Mesenchymal stem cell (in vitro differentiated cells and primary cell): ENCODE measurements at regions not wholly inside any gene's neighbourhood (a gene's known extent, or its start where the extent isn't known, plus 50 kb on each side); places are given as distances from the start of the nearest gene placed in this dataset.

Source experiments
- DNase-seq: peaks from one replicate; pipeline ENCODE4 v3.0.0-alpha.2; 2013
- H2AFZ ChIP-seq: one replicate; pipeline ENCODE4 v1.6.1; 2013; ENCODE audit warnings: low read depth, mild to moderate bottlenecking, control low read depth, inconsistent platforms, low read length, moderate library complexity
- H2AK5ac ChIP-seq: 2 replicates; pipeline ENCODE4 v1.6.1; 2013; ENCODE audit warnings: low read length, moderate library complexity, mild to moderate bottlenecking, inconsistent platforms; ENCODE audit not compliant: severe bottlenecking
- H2BK120ac ChIP-seq: one replicate; pipeline ENCODE4 v1.6.1; 2013; ENCODE audit warnings: low read depth, mild to moderate bottlenecking, inconsistent platforms, low read length, moderate library complexity
- H2BK12ac ChIP-seq, 2 experiments: one replicate each; pipeline ENCODE4 v1.6.1; 2013; ENCODE audit warnings: inconsistent platforms in 2 of 2, low read length in 2 of 2, mild to moderate bottlenecking in 2 of 2, moderate library complexity in 2 of 2, control low read depth in 1 of 2
- H2BK15ac ChIP-seq: one replicate; pipeline ENCODE4 v1.6.1; 2013; ENCODE audit warnings: mild to moderate bottlenecking, low read depth, inconsistent platforms; ENCODE audit not compliant: poor library complexity, severe bottlenecking
- H2BK5ac ChIP-seq: 2 replicates; pipeline ENCODE4 v1.6.1; 2013; ENCODE audit warnings: low read depth, mild to moderate bottlenecking, low read length, control low read depth, inconsistent platforms; ENCODE audit not compliant: poor library complexity, severe bottlenecking
- H3K14ac ChIP-seq, 2 experiments: one replicate each; pipeline ENCODE4 v1.6.1; 2013; ENCODE audit warnings: inconsistent platforms in 2 of 2, low read length in 2 of 2, control low read depth in 1 of 2, mild to moderate bottlenecking in 1 of 2, moderate library complexity in 1 of 2
- H3K18ac ChIP-seq, 2 experiments: one replicate each; pipeline ENCODE4 v1.6.1; 2013; ENCODE audit warnings: inconsistent platforms in 2 of 2, low read length in 2 of 2, control low read depth in 1 of 2, low read depth in 1 of 2, mild to moderate bottlenecking in 1 of 2
- H3K23ac ChIP-seq, 2 experiments: one replicate each; pipeline ENCODE4 v1.6.1; 2013; ENCODE audit warnings: inconsistent platforms in 2 of 2, low read length in 2 of 2, mild to moderate bottlenecking in 2 of 2, moderate library complexity in 2 of 2, control low read depth in 1 of 2
- H3K27ac ChIP-seq: 2 replicates; pipeline ENCODE4 v1.5.1; 2013; ENCODE audit warnings: mild to moderate bottlenecking, moderate library complexity, low read length, control low read depth, inconsistent platforms; ENCODE audit not compliant: poor library complexity, severe bottlenecking
- H3K27me3 ChIP-seq, 2 experiments: 2 replicates each; pipeline versions ENCODE4 v1.6.1 to v1.7.0; 2013; ENCODE audit warnings: low read length in 2 of 2, mild to moderate bottlenecking in 2 of 2, moderate library complexity in 2 of 2, control low read depth in 1 of 2, inconsistent platforms in 1 of 2; ENCODE audit not compliant: control insufficient read depth in 1 of 2, insufficient read depth in 1 of 2
- H3K36me3 ChIP-seq, 2 experiments: 2 replicates each; pipeline versions ENCODE4 v1.6.1 to v1.7.0; 2013; ENCODE audit warnings: low read length in 2 of 2, control low read depth in 1 of 2, inconsistent platforms in 1 of 2, low read depth in 1 of 2, mild to moderate bottlenecking in 1 of 2; ENCODE audit not compliant: insufficient read depth in 2 of 2, control insufficient read depth in 1 of 2
- H3K4ac ChIP-seq, 2 experiments: one replicate each; pipeline ENCODE4 v1.6.1; 2013; ENCODE audit warnings: inconsistent platforms in 2 of 2, low read length in 2 of 2, mild to moderate bottlenecking in 2 of 2, moderate library complexity in 2 of 2, control low read depth in 1 of 2, low read depth in 1 of 2
- H3K4me1 ChIP-seq: 2 replicates; pipeline ENCODE4 v1.6.1; 2013; ENCODE audit warnings: low read depth, low read length, control low read depth; ENCODE audit not compliant: control insufficient read depth, insufficient read depth
- H3K4me2 ChIP-seq: 2 replicates; pipeline ENCODE4 v1.6.1; 2013; ENCODE audit warnings: low read length, mild to moderate bottlenecking, inconsistent platforms; ENCODE audit not compliant: poor library complexity, severe bottlenecking
- H3K4me3 ChIP-seq, 2 experiments: 2 replicates each; pipeline versions ENCODE4 v1.5.1 to v1.7.0; 2013; ENCODE audit warnings: low read length in 2 of 2, mild to moderate bottlenecking in 2 of 2, control low read depth in 1 of 2, low read depth in 1 of 2; ENCODE audit not compliant: insufficient read depth in 1 of 2
- H3K79me1 ChIP-seq: replicated peaks from 2 replicates; pipeline ENCODE4 v1.6.1; 2013; ENCODE audit warnings: mild to moderate bottlenecking, control low read depth, low read length, inconsistent platforms; ENCODE audit not compliant: poor library complexity, severe bottlenecking
- H3K9ac ChIP-seq: 2 replicates; pipeline ENCODE4 v1.7.0; 2013; ENCODE audit warnings: mild to moderate bottlenecking, low read length, moderate library complexity
- H3K9me3 ChIP-seq: 2 replicates; pipeline ENCODE4 v1.7.0; 2013; ENCODE audit warnings: mild to moderate bottlenecking, low read length; ENCODE audit not compliant: control insufficient read depth
- H4K8ac ChIP-seq: one replicate; pipeline ENCODE4 v1.6.1; 2013; ENCODE audit warnings: inconsistent platforms, mild to moderate bottlenecking, low read length, moderate library complexity
- H4K91ac ChIP-seq: one replicate; pipeline ENCODE4 v1.6.1; 2013; ENCODE audit warnings: mild to moderate bottlenecking, low read length, inconsistent platforms
- WGBS: methylation state at CpG from one replicate; pipeline ENCODE4 v1.1.7; 2013; ENCODE audit warnings: mixed read lengths; 5-methylcytosine and 5-hydroxymethylcytosine counted together

GRCh38 chr1:63099188-63099587 lies 223.2 kb upstream of the FOXD3 start:
- no peak overlapping the region for H3K18ac ChIP-seq
- no peak overlapping the region for H3K4me3 ChIP-seq
- H3K9ac ChIP-seq: no peak overlapping the region
- DNase-seq: no peak
- H2AK5ac ChIP-seq: no peak overlapping the region
- no peak overlapping the region for H2AFZ ChIP-seq
- H2BK15ac ChIP-seq: no peak overlapping the region
- no peaks in the 10 kb centered on the region for H3K36me3 ChIP-seq
- H3K27ac ChIP-seq: no peak overlapping the region
- no peaks in the 10 kb centered on the region for H3K4me1 ChIP-seq
- no peak overlapping the region for H3K4me2 ChIP-seq
- H2BK12ac ChIP-seq: no peak overlapping the region
- no peaks in the 10 kb centered on the region for H3K9me3 ChIP-seq
- no peak overlapping the region for H4K91ac ChIP-seq
- WGBS: no CpG with 5 or more reads among the region's 2 CpGs
- H3K4ac ChIP-seq: no peak overlapping the region
- no peaks in the 10 kb centered on the region for H3K27me3 ChIP-seq
- H3K23ac ChIP-seq: no peak overlapping the region
- no peak overlapping the region for H3K14ac ChIP-seq
- no peak overlapping the region for H2BK120ac ChIP-seq
- no peak overlapping the region for H2BK5ac ChIP-seq
- H3K79me1 ChIP-seq: no peaks in the 10 kb centered on the region
- H4K8ac ChIP-seq: no peak overlapping the region

DNA sequence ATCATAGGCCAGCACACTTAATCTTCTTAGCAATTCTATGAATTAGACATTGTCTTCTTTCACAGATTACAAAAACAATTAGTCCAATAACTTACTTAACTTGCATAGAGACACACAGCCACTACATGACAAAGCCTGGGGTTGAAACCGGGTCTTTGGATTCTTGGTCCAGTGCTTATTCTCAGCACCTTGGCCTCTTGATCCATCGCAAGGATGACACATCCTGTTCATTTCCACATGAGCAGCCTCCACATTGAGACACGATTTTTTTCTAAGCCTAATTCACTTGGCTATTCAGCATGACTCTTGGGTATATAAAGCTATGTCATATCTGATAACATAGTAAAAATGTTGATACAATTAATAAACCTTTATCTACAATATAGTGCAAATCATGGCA lies 221.0 kb upstream of the FOXD3 start:
- DNase-seq: no peak
- no peaks in the 10 kb centered on the region for H3K27me3 ChIP-seq
- no peak overlapping the region for H2BK12ac ChIP-seq
- H2AK5ac ChIP-seq: no peak overlapping the region
- no peak overlapping the region for H4K91ac ChIP-seq
- H3K14ac ChIP-seq: no peak overlapping the region
- no peaks in the 10 kb centered on the region for H3K4me1 ChIP-seq
- H3K4me2 ChIP-seq: no peak overlapping the region
- no peak overlapping the region for H3K23ac ChIP-seq
- WGBS: 98% methylated on average over 2 of the region's 3 CpGs
- H3K9ac ChIP-seq: no peak overlapping the region
- H2AFZ ChIP-seq: no peak overlapping the region
- no peak overlapping the region for H3K4me3 ChIP-seq
- H3K9me3 ChIP-seq: no peaks in the 10 kb centered on the region
- no peak overlapping the region for H4K8ac ChIP-seq
- no peak overlapping the region for H3K18ac ChIP-seq
- no peak overlapping the region for H2BK15ac ChIP-seq
- H3K36me3 ChIP-seq: no peaks in the 10 kb centered on the region
- H3K4ac ChIP-seq: no peak overlapping the region
- H2BK120ac ChIP-seq: no peak overlapping the region
- H3K27ac ChIP-seq: no peak overlapping the region
- H3K79me1 ChIP-seq: no peaks in the 10 kb centered on the region
- no peak overlapping the region for H2BK5ac ChIP-seq

DNA sequence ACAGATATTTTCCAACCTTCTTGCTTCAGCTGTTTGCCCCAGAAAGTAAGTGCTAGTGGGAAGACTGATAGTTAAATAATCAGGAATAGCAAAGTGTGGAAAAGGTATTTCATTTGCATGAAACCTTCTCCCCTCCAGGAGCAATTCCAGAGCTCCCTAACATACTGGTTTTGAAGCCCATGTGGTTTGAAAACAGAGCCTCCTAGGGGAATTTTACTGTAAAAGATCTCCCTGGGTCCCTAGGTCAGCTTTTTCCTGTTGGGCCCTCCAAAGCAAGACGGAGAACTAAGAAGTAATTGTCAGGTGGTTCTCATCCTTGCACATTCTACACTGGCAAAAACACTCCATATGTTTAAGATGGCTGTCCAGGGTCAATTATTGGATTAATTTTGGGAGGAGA lies 218.7 kb upstream of the FOXD3 start:
- Histone ChIP-seq H3K4me3 (no peak overlapping the region), H2BK15ac (no peak overlapping the region), H2AK5ac (no peak overlapping the region), H2AFZ (no peak overlapping the region), H3K23ac (no peak overlapping the region), H3K4ac (no peak overlapping the region), H3K79me1 (no peaks in the 10 kb centered on the region), H2BK12ac (no peak overlapping the region), H2BK120ac (no peak overlapping the region), H3K36me3 (no peaks in the 10 kb centered on the region), H4K8ac (no peak overlapping the region), H3K4me2 (no peak overlapping the region), H2BK5ac (no peak overlapping the region), H3K27me3 (no peaks in the 10 kb centered on the region), H3K9ac (no peak overlapping the region), H4K91ac (no peak overlapping the region), H3K14ac (no peak overlapping the region), H3K27ac (no peak overlapping the region), H3K18ac (no peak overlapping the region), H3K4me1 (no peaks in the 10 kb centered on the region), H3K9me3 (no peaks in the 10 kb centered on the region)
- WGBS: no CpG with 5 or more reads among the region's 1 CpG
- DNase-seq: no peak

GRCh38 chr1:63107066-63107465 lies 215.3 kb upstream of the FOXD3 start:
- Histone ChIP-seq H2BK12ac (no peak overlapping the region), H3K36me3 (no peaks in the 10 kb centered on the region), H4K8ac (no peak overlapping the region), H3K14ac (no peak overlapping the region), H2AK5ac (no peak overlapping the region), H3K9me3 (no peaks in the 10 kb centered on the region), H3K4ac (no peak overlapping the region), H3K23ac (no peak overlapping the region), H3K27me3 (no peaks in the 10 kb centered on the region), H3K9ac (no peak overlapping the region), H4K91ac (no peak overlapping the region), H3K18ac (no peak overlapping the region), H3K4me3 (no peak overlapping the region), H3K79me1 (no peaks in the 10 kb centered on the region), H2AFZ (no peak overlapping the region), H2BK120ac (no peak overlapping the region), H2BK15ac (no peak overlapping the region), H2BK5ac (no peak overlapping the region), H3K27ac (no peak overlapping the region), H3K4me1 (no peaks in the 10 kb centered on the region), H3K4me2 (no peak overlapping the region)
- no peak for DNase-seq
- WGBS: 0% methylated on average over 1 of the region's 1 CpG
